BE2C (cell line): ENCODE measurements at regions not wholly inside any gene's neighbourhood (a gene's known extent, or its start where the extent isn't known, plus 50 kb on each side); places are given as distances from the start of the nearest gene placed in this dataset.

ENCODE experiments used
- DNase-seq: peaks from one replicate; pipeline ENCODE4 v3.0.0-alpha.2; 2020
- H3K27me3 ChIP-seq: fragments of 250-450 bp; sonication (Bioruptor Pico); 2 replicates; pipeline ENCODE4 v1.5.1; 2020; ENCODE audit warnings: mild to moderate bottlenecking
- H3K36me3 ChIP-seq: fragments of 250-450 bp; sonication (Bioruptor Pico); 2 replicates; pipeline ENCODE4 v1.5.1; 2020; ENCODE audit warnings: mild to moderate bottlenecking
- H3K4me1 ChIP-seq: fragments of 250-450 bp; sonication (Bioruptor Pico); 2 replicates; pipeline ENCODE4 v1.5.1; 2020
- H3K4me3 ChIP-seq: 2 replicates; pipeline ENCODE4 v1.5.1; 2011; ENCODE audit warnings: low read depth, low read length
- H3K9me3 ChIP-seq: fragments of 250-450 bp; sonication (Bioruptor Pico); 2 replicates; pipeline ENCODE4 v1.5.1; 2020
- CTCF ChIP-seq: IDR thresholded peaks from 2 replicates; pipeline ENCODE4 v1.5.1; 2012; ENCODE audit warnings: mild to moderate bottlenecking, low read depth, low read length

- H3K4me3 ChIP-seq: no peak overlapping the region
- no peak for TF ChIP-seq CTCF
- H3K4me1 ChIP-seq: peaks cover 19% of the 10 kb centered on the region
- no peaks in the 10 kb centered on the region for H3K36me3 ChIP-seq
- no peaks in the 10 kb centered on the region for H3K27me3 ChIP-seq
- H3K9me3 ChIP-seq: no peaks in the 10 kb centered on the region
- DNase-seq: no peak
These were observed 499.8 kb downstream of the RASEF start for GRCh38 chr9:82563094-82563493.

GRCh38 chr9:82563841-82564240 is 499.1 kb downstream of the RASEF start:
- Histone ChIP-seq H3K36me3 (no peaks in the 10 kb centered on the region), H3K9me3 (no peaks in the 10 kb centered on the region), H3K4me3 (no peak overlapping the region), H3K4me1 (peaks cover 12% of the 10 kb centered on the region), H3K27me3 (no peaks in the 10 kb centered on the region)
- no peak for TF ChIP-seq CTCF
- DNase-seq: no peak

GRCh38 chr9:82565188-82565969 is 497.6 kb downstream of the RASEF start:
- Histone ChIP-seq H3K4me1 (no peaks in the 10 kb centered on the region), H3K4me3 (no peak overlapping the region)
- DNase-seq: no peak

GRCh38 chr9:82567953-82568352 is 495.0 kb downstream of the RASEF start:
- Histone ChIP-seq H3K4me1 (no peaks in the 10 kb centered on the region), H3K27me3 (no peaks in the 10 kb centered on the region), H3K9me3 (no peaks in the 10 kb centered on the region), H3K4me3 (no peak overlapping the region), H3K36me3 (no peaks in the 10 kb centered on the region)
- DNase-seq: no peak
- TF ChIP-seq CTCF: no peak

More at GRCh38 chr9:82565188-82565969, 497.6 kb downstream of the RASEF start:
- Histone ChIP-seq H3K36me3 (no peaks in the 10 kb centered on the region), H3K27me3 (no peaks in the 10 kb centered on the region), H3K9me3 (no peaks in the 10 kb centered on the region)
- TF ChIP-seq CTCF: no peak

- H3K9me3 ChIP-seq: no peaks in the 10 kb centered on the region
- TF ChIP-seq CTCF: peak; percentile 31
- H3K36me3 ChIP-seq: no peaks in the 10 kb centered on the region
- H3K27me3 ChIP-seq: no peaks in the 10 kb centered on the region
- H3K4me1 ChIP-seq: no peaks in the 10 kb centered on the region
- no peak overlapping the region for H3K4me3 ChIP-seq
- no peak for DNase-seq
These were observed 492.7 kb downstream of the RASEF start for GRCh38 chr9:82570226-82570625.

GRCh38 chr9:82571540-82571939 is 491.4 kb downstream of the RASEF start:
- no peak for DNase-seq
- H3K4me1 ChIP-seq: no peaks in the 10 kb centered on the region
- no peak for TF ChIP-seq CTCF
- no peak overlapping the region for H3K4me3 ChIP-seq
- H3K9me3 ChIP-seq: no peaks in the 10 kb centered on the region
- no peaks in the 10 kb centered on the region for H3K27me3 ChIP-seq
- H3K36me3 ChIP-seq: no peaks in the 10 kb centered on the region
